GM21381 (cell line): ENCODE measurements at regions not wholly inside any gene's neighbourhood (a gene's known extent, or its start where the extent isn't known, plus 50 kb on each side); places are given as distances from the start of the nearest gene placed in this dataset.

Experiments
- ATAC-seq: cut with Tn5 transposase; IDR thresholded peaks from one replicate; pipeline ENCODE4 v1.9.1; 2021; ENCODE audit warnings: mild to moderate bottlenecking, moderate library complexity; ENCODE audit not compliant: unreplicated experiment

DNA sequence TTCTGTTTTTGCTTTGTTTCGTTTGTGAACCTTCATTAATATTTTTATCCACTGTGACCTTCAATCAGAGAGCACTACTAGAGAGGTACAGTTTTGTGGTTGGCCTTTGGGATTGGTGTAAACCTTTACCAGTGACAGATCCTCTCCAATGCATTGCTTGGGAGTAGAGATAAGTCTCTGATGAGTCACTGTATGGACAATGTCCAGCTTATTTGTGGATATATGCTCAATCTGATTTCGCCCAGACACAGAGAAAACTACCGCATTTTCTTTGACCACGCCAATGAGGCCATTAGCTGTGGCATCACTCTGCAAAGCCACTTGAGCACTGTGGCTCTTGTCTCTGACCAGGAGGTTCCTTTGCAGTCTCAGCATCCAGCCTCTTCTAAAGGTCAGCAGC is 964.7 kb downstream of the TUSC7 start:
- ATAC-seq: no peak

DNA sequence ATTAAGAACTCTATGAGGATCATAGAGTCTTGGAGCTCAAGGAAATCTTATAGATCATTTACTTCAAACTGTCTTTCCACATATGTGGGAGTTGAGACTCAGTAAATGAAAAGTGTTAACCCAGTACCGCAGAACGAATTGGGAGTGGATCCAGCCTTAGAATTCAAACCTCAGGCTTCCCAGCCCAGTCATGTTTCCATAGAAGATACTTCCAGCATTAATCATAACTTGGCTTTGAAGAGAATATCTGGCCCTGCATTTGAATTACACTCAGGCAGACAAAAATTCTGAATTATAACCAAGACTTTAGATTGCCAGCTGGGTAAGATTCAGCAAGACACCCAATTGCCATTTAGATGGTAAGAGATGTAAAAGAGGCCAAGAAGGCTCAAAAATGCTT is 972.0 kb downstream of the TUSC7 start:
- no peak for ATAC-seq

DNA sequence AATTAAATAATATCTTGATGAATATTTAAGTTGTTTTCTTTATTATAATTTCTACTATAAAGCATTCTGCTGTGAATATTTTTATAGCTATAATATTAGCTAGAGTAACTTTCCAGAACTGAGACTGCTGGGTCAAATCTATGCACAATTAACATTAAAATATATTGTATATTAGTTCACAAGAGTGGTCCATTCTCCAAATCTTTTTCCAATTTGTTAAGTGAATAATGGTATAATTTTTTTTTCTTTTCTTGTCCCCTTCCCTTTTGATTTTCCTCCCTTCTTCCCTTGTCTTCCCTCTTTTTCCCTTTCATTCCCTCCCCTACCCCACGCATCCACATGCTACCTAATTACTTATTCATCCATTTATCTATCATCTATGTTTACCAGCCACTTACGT is 977.5 kb downstream of the TUSC7 start:
- no peak for ATAC-seq

DNA sequence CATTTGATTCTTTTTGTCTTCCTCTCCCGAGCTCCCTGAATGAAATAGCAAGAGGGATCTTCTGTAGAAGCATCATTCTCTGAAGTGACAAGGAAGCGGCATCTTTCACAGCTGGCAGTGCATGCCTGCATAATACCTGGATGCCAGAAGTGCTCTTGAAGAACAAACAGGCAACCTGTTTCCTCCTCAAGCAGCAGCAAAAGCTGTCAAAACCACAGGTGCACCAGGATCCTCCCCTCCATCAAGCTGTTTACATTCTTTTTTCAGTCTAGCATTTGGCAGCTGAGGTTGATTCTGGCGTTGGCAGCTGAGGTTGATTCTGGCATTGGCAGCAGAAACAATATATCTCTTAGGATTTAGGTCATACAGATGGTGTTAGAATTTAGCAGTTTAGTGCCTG is 979.0 kb downstream of the TUSC7 start:
- ATAC-seq: no peak

DNA sequence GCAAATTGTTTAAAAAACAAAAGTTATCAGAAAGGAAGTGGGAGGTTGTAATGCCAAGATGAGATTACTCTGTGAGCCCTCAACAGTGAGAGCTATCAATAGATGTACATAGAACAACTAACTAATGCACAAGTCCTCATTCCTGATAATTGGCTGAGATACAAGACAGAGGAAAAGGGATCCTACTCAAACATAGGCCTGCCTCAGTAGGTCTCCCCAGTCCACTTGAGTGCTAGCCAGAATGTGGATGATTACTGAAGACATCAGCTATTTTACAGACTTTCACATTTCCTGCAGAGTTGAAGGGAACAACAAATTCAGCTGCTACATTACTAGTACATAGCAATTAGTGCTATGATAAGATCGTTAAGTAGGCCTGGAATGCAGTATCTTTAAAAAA is 981.9 kb downstream of the TUSC7 start:
- ATAC-seq: no peak

DNA sequence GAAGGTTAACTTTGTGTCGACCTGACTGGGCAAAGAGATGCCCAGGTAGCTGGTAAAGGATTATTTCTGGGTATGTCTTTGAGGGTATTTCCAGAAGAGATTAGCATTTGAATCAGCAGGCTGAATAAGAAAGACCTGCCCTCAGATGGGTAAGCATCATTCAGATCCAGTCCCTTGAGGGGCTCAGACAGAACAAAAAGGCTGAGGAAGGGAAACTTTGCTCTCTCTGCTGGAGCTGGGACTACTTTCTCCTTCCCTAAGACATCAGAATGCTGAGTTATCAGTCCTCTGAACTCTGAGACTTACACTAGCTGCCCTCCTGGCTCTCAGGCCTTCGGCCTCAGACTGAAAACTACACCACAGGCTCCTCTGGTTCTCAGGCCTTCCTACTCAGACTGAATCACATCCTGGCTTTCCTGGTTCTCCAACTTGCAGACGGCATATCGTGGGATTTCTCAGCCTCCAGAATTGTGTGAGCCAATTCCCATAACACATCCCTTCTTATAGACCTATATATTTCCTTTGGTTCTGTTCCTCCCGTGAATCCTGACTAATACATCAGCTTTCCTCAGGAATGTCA is 982.9 kb downstream of the TUSC7 start:
- ATAC-seq: no peak

DNA sequence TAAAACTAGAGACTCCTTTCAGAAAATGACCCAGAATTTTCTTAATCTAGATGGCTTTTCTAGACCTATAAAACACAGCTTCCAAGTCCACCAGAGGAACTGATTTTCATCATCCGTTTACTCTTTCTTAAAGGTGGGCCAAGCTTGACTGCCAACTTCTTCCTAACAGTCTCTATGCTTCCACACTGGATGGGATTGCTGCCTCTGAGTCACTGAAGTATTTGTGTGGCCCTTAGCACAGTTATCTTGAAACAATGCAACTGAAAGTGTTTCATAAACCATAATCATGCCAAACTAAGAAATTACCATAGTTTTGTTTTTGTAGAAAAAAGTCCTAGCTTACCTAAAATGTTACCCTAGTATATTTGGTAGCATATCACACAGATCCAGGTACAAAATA is 985.7 kb downstream of the TUSC7 start:
- no peak for ATAC-seq

DNA sequence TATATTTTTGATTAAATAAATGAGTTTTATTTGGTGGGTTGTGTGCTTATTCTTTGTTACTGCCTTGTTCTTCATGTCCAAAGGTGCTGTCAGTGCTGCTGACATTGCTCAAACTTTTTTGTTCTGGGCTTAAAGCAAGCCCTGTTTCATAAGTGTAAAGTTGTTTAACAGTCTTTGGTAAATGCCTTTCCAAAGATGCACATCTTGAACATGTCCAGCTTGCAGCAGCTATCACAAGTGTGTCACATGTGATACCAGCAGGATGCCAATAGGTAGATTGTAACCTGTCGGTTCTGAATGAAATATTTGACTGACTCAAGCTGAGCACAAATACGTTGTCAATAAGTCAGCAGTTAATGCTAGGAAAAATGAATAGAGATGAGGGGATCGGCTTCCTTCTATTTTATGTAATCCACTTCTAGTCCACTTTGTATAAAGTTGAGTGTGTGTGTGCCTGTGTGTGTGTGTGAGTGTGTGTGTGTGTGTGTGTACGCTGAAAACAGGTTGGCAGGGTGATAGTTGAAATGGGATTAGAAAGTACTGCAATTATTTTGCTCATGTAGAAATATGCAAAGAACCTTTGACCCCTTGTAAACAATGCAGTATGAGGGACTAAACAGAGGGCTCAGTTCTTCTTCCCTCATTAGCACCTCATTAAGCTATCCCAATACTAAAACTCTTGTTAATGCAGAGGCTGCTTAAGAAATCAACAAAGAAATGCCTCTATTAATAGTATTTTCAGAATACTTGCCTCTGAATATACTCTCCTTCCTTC is 986.5 kb downstream of the TUSC7 start:
- ATAC-seq: no peak

DNA sequence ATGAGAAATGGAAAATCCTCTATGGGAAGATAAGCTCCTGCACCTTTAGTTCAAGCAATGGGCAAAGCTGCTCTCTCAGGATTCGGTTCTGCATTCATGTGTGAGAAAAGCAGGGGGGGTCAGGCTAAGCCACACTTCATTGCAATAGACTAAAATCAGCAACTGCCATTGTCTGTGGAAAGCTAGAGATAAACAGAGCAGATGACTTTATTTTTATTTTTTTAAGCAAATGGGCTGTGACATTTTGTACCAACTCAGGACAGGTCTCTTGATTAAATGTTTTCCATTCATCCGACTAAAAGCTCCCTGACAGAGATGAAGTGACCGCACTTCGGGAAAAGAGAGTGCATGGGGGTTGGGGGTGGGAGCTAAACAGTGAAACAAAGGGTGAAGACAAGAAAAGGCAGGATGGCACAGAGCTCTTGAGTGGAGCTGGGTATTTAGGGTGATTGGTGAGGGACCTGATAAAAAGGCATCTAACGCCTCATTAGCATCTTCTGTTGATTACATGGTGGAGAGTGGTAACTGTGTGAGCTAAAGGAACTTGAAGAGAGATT is 987.4 kb downstream of the TUSC7 start:
- ATAC-seq: no peak

DNA sequence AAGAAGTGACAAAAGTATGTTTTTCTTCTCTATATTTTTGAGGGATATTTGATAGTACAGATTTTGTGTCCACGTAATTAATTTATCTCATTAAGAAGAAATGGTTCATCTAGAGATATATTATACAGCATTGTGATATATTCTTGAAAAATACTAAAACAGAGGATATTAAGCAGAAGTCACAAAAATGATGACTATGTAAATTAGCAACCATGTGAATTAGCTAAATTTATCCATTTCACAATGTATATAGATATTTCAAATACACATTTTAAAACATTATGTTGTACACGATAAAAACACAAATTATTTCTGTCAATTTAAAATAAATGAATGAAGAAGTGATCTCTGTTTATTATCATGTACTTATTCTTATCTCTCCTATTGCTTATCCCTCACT is 989.5 kb downstream of the TUSC7 start:
- ATAC-seq: no peak

DNA sequence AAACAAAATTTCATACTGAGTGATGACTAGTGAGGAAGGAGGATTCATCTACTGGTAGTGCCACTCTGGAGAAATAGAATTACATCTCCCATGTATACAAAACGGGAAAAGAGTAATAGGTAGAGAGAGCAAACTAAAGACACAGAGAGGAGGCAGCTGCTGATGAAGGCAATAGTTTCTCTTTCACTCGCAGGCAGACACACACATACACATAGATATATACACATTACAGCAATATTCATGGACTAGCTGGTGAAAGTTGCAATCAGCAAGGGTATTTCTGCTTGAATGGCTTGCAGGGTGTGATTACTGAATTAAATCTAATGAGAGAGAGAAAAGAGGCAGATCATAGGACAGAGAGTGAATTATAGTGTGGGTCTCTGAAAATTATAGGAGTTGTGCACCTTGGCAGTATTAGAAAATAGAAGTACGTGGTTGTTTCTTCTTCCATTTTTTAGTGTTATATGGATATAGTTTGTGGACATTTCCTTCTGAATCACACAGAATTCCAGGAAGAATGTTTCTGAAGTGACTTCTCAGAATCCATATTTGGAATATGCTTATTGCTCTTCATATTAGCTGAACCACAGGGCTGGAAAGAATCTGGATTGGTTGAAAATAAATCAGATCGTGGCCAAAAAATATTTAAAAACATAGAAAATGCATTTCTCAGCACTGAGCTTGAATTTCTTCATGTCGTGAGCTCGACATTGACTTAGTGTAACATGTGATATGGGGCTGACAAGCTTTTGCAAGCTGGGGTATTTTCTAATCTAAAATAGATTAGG is 991.2 kb downstream of the TUSC7 start:
- no peak for ATAC-seq

DNA sequence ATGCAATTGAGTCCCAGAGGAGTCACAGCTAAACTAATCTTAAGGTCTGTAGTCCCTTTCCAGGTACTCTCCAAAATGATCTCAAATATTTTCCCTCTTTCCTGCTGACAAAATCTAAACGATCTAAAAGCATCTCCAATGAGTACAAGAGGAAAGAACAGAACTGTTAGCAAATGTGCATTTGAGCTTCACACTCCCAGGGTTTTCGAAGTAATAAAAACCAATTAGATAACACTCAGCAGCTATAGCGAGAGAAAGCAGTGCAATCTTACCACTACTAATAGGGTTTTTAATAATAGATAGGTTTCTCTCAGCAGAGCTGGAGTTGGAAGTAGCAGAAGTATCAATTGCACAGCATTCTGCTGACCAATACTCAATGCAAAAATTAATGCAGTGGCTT is 995.4 kb downstream of the TUSC7 start:
- ATAC-seq: no peak

DNA sequence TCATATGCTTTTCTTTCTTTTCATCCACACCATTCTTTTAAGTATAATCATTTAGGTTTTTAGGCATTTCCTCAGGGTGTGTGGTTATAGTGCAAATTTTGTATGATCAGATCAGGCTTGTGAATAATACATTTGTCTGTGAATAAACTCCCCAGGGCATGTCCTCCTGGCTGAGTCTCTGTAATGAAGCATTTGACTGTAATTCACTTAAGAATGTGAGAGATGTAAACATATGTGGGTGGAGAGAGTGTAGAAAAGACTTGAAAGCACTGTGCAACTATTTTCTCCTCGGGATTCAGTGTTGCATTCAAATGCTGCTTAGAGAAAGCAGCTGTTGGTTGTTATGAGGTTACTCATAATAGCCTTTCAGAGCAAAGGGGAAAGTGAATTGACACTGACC is 996.5 kb downstream of the TUSC7 start:
- no peak for ATAC-seq

DNA sequence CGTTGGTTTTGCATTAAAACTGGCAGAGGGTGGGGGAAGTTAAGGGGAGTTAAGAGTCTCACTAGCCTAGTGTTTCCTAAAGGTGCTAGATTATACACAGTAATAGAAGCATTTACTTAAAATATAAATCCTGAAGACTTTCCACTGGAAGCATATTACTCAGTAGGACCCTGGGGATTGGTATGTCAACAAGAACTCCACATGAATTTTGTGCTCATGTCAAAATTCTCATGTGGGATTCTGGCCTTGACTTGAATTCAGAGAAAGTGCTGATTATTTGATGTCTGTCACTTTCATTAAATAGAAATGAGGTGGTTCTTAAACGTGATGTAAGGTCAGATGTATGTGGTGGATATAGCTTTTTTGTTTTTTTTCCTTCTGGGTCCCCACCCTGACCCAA is 997.2 kb downstream of the TUSC7 start:
- no peak for ATAC-seq

DNA sequence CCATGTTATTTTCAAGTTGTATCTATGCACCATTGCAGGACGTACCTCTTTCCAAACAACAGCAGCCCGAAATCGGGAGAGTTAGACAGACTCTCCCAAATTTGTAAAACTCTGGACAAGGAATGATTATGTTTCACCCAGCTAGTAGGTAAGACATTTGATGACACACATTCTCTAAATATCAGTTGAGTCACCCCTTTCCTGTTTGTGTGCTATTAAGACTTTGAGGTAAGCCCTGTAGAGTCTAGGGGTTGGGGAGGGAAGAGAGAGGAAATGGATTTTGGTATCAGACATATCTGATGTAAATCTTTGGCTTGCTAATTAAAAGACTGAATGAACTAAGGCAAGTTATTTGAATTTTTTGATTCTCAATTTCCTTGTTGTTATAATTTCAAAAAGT is 999.0 kb downstream of the TUSC7 start:
- no peak for ATAC-seq

DNA sequence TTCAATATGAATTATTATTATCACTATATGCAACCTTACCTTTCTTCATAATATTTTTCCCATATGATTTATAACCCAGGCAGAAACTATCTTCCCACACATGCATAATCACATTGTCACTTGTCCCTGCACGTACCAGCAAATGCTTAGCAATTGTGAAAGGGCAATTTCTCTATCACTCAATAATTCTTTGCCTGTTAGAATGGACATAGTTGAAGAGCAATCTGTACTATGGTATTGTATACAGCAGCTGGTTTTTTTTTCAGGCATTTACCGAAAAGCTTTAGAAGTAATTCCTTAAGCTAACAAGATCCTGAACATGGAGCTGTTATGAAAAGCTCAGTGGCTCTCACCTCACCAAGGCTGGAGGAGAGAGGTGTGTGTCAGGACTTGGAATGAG is 999.5 kb downstream of the TUSC7 start:
- ATAC-seq: no peak

DNA sequence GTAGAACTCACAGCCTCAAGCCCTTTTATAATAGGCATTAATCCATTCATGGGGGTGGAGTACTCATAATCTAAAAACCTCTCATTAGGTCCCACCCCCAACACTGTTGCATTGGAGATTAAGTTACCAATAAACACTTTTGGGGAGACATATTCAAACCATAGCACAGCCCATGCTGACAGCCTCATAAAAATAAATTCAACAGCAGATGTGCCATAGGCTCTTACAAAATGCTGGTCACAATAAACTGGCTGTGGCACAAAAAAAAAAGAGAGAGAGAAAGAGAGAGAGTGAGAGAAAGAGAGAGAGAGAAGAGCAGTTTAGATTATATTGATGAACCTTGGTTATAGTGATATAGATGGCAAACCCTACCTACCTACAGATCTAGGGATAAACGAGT is 1000.9 kb downstream of the TUSC7 start:
- no peak for ATAC-seq

DNA sequence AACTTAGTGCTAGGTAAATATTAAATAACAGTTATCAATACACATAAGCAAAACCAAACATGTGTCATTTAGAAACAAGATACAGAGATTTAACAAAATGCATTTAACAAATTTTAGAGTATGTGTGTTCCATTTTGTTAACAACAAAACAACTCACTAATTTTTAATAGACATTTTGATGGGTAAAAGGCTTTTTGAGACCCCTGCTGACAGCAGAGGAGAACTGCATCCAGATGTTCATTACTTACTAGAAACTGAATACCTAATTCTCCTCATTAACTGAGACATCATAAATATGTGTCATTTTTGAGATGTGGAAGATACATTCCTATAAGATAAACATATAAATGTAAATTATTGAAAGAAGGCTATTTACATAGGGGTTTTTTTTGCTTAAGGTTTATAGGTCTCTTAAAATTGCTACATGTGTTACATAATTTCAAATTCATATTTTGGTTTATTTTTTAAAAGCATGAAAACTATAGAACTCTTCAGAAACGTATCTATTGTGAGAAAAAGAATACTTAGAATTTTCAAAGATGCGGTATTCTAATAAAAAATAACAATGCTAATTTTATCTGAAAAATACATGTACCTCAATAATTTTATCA is 1009.8 kb downstream of the TUSC7 start:
- ATAC-seq: peak; percentile 57

DNA sequence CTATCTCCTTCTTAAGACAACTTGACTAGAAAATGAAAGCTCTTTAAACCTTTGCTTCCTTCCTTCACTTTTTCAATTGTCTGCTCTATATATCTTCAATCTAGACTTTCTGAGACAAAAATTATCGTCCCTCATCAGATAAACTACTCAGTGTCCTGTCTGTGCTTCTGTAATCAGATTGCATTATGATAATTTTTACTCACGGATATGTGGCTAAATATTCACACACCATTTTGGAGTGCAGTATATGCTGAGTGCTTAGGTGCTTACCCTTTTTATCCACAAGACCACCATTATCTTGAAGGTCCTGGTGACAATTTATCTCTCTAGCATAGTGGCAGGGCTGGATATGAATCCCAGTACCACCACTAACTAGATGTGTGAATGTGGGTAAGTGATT is 1012.3 kb downstream of the TUSC7 start:
- ATAC-seq: no peak

DNA sequence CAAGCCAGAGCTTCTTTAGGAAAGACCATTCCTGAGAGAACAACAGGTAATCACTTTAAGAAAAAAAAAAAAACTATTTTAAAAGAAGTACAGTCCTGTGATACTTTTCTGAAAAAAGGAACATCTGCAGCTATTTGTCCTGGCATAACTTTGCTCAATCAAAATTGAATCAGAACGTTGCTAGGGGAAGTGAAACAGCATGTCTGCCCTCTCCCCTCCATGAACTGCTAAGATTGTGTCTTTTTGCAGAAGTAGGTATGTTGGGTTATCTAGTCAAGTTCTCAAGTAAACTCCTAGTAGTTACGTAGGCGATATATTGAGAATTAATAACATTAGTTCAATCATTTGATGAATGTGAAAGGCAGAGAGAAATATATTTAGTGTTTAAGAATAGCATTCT is 1013.3 kb downstream of the TUSC7 start:
- no peak for ATAC-seq

DNA sequence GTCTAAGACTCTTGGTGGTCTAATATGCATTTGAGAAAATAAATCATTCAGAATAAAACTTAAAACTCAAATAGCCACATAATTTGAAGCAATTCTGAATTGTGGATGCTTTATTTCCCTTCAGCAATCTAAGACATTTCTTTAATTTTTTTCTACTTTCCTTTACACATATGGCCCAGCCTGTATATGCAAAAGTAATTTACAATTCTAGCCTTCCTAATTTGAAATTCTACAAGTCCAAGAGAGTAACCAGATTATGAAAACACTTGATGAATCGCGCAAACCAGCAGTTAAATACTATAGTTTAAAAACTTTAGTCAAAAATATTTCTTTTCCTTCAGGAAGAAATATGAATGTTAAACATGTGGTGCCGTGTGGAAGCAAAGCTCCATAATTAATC is 1014.2 kb downstream of the TUSC7 start:
- no peak for ATAC-seq
